Activated CD4-positive, alpha-beta T cell treated with anti-CD3 and anti-CD28 coated beads, Interleukin-2, Interleukin-4, amounts not matched to agents 100 ng/mL and 50 ng/mL, durations not matched to agents 16 hours and 8 hours (primary cell): ENCODE measurements at regions not wholly inside any gene's neighbourhood (a gene's known extent, or its start where the extent isn't known, plus 50 kb on each side); places are given as distances from the start of the nearest gene placed in this dataset.
"Not testable (repeated sequence)": the region's sequence is repeated elsewhere in the genome, so short reads cannot be mapped to it uniquely, and the experiment has no call there.

Experiments used
- DNase-seq: peaks from one replicate; pipeline ENCODE4 v3.0.0-alpha.2; 2020; ENCODE audit warnings: low spot score

DNA sequence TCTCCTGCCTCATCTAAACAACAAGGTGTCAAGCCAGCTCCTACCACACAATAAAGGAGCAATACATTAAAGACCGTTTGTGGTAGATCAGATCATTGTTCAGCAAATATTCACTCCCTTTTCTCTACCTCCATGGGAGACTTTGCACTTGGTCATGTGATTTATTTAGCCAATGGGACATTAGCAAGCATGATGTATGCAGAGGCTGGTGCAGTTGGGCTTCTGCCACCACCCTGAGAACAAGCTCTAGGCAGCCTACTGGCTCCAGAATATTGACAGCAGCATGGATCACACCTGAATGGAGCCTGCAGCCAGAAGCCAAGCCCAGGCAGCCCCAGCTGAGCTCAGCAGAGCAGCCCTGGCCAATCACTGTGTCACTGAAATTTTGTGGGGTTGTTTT lies 99.4 kb upstream of the UBE2E2 start:
- DNase-seq, result no peak

DNA sequence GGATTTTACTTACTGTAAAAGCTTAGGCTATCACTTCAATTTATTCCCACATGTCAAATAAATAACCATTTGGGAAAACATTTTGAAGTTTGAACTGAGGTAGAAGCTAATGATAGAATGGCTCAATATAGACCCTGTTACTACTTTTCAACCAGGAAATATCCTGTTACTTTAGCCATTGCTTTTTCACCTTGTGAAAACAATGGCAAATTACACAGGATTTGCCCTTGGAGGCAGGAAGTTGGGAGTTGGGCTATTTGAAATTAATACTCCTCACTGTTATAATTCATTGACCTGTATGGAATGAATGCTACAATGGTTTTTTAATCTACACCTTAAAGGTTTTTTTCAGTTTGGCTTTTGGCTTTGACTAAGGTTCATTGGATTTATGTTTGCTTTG lies 98.1 kb upstream of the UBE2E2 start:
- DNase-seq, result no peak

DNA sequence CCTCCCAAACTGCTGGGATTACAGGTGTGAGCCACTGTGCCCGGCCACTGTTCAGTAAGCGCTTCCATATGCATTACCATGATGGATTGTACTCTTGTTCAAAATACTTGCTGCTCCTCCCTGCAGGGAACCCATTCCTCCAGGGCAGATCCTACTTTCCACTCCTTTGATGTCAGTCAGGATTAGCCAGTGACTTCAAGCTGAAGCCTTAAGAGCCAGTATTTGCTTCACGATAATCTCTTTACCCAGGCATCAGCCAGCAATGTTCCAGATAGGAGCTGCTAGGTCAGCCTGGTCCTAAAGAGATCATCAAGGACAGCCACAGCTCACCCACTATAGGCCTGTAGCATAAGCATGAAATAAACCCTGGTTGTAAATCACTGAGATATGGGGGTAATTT lies 96.5 kb upstream of the UBE2E2 start:
- DNase-seq, result no peak

DNA sequence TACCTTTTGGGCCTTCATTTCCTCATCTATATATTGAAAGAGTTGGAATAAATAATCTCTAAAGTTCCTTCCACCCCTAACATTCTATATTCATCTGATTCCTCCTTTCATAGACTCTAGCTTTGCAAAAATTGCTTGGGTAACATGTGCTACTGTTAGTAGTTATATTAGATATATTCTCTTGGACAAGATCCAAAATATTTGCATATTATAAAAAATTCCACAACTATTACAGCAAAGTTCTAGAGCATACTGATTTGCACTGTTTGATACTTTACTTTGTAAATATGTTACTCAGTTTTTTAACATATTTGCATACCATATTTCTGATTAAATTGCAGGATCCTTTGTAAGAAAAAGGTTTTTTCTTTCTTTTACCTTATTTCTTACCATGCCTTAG lies 95.9 kb upstream of the UBE2E2 start:
- DNase-seq, result no peak

DNA sequence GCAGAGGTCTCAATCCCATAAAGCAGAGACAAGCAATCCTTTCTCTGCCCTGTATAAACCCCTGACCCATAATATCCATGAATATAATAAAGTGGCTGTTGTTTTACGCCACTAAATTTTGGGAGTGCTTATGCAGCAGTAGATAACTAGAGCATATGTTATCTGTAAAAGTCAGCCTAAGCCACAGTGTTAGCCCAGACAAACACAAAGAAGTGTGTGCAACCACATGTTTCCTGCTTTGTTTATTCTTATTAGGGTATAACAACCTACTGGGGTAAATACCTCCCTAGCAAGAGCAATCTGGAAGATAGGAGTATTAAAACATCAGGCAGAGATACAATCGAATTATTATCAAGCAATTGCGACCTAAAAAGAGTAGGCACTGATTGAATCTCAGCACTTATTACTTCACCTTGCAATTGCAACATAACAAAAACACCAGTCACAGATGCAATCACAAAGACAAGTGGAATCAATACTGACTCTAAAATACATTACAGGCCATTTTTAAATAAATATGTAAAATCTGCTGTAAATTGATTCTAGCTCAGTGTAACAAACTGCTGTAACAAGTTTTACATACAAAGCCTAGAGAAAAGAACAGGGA lies 94.6 kb upstream of the UBE2E2 start:
- no peak for DNase-seq

DNA sequence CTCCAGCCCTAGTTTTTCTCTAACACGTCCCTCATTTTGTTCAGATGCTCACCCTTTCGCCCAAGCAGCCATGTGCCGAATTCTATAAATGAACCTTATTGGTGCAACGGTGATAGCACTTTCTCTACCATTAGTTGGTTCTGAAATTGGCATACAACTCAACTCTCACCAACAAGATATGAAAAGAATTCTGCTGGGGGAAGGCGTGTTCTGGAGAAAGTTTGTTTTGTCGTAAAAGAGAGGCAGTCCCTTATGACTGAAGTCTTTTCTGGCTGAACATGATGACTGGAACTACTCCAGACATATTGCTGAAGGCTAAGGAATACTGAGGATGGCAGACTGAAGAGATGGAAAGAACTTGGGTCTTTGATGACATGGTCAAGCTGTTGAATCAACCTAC lies 91.8 kb upstream of the UBE2E2 start:
- DNase-seq, result no peak

DNA sequence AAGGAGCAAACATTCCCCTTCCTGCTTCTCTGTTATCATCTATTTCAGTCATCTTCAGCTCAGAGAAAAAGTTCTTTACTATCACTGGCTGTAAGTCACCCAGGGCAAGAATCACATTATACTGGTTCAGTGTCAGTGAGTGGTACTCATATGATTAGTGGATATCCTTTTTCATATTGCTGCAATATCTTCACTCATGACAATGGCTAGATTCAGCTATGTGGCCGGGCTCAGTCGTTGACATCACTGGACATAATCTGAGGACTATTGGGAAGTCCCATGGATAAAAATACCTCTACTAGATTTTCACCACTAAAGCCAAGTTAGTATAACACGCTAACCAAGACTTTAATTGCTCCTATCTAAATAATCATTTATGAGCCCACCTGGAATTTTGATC lies 91.3 kb upstream of the UBE2E2 start:
- no peak for DNase-seq

DNA sequence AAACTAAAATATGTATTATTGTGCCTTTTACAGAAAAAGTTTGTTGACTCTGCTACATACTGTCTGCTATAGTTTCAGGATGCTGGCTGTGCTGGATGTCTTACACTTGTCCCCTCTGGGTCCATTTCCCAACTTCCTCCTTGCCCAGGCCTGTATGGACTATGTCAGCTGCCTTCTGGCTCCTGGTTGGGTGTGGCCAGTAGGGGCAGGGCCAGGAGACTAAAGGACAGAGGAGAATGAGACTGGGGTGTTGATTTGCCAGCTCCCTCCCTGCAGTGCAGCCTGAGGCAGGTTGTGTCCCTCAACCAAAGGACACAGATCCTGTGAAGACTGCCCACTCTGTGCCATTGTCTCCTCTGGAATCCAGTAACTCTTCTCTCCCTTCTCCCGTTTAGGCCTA lies 90.6 kb upstream of the UBE2E2 start:
- DNase-seq, result no peak

DNA sequence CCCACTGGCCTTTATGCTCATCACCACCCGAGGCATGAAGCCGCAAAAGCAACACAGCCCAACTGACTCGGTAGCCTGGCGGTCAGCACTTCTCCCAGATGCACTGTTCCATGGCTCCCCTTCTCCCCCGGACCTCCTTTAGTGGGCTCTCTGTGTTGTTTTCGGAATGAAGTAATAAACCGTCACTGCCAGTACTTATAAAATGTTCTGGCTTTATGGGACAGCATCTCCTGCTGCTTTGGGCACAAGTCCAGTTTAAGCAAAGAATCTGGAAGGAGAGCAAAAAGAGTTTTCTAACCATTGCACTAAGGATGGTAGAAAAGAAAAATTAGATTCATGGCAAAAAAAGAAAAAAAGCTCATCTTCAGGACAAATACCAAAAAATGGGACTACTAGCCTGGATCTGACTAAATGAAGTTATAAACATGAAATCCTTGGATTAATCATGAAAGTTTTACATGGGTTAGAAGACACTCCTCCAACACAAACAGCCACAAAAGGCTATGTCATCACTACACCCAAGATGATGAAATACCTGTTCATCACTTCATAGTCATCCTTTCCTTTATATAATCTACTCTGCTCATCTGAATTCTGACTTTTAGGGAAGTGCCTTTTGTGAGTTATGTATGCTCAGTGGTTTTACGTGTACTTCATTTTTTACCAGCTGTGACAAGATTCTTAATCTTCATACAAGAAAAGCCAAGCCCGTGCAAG lies 89.5 kb upstream of the UBE2E2 start:
- no peak for DNase-seq

DNA sequence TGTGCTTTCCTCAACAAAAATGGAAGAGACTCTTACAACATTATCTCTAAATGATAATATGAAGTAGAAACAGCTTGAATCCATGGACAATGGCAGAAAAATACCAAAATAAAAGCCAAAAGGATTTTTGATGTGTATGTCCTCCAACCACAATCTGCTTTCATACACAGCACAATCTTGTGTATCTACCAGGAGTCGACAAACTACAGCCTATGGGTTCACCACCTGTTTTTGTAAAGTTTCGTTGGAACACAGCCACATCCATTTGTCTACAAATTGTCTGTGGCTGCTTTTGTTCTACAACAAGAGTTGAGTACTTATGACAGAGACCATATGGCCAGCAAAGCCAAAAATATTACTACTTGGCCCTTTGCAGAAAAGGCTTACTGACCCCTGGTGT lies 88.7 kb upstream of the UBE2E2 start:
- DNase-seq, result no peak

DNA sequence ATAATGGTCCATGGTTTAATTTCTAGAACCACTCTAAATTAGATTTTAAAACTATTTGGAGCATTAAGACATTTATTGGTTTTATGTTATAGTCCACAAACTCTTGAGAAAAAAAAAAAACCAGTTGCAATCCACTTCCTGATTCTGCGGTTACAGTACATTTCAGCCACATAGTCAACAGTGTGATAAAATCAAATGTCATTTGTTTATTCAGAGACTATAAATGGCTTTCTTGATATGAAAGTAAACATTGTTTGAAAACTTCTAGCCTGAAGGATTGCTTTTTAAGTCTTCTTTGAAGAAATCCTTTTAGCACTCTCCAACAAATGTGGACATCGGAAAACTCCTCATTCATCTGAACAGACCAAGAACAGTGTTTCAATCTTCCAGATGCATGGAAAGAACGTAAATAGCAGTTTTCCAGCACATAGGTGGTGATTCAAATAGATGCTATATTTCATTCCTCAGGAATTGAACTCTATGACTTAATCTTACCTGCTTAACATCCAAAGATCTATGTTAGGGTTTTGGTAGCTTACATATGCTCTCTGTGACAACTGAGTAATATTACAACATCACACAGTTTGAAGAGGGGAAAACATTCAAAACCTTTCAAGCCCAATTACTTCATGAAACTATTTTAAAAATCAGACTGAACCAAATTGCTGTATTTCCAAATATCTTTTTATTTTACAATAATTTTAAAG lies 87.8 kb upstream of the UBE2E2 start:
- no peak for DNase-seq

DNA sequence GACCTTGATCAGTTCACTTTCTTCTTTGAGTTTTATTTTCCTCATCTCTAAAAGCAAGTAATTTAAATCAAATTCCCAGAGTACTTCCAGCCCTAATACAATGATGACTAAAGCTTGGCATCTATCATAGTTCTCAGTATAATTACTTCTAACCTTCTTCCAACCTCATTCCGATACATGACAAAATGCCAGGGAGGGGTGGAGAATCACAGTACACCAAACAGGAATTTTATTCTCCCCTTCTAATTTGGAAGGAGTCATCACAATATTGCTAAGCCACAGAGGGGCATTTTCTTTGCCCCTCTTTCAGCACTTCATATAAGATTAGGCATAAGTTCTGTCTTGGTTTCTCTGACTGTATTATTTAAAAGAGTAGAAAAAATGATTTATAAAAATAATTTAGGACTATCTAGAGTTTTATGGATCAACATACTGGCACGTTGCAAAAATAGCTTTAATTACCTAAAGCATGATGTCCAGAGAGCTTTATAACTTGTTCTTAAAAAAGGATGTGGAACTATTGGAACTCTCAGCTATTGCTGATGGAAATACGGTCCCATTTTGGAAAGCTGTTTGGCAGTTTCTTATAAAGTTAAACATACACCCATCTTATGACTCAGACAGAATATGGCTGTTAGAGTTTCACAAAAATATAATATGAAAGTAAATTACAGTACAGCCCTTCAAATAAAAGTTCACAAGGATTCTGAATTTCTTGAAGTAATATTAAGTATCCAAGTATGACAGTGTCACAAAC lies 86.9 kb upstream of the UBE2E2 start:
- no peak for DNase-seq

DNA sequence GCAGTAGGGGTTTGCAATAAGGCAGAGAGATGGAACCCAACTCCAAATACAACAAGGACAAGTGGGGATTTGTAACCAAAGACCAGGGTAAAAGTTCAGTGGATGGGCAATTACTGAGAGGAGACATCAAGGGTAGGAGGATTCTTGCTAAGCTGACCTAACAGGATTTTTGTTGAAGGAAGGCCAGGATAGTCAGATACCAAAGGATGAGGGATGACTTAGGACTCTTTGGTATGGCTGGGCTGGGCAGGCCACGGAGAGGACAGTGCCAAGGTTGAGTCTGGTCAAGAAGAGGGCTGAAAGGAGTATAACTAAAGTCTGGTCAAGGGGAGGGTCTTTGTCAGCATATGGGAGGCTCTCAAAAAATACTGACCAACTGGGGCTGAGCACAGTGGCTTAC lies 85.3 kb upstream of the UBE2E2 start:
- no peak for DNase-seq

DNA sequence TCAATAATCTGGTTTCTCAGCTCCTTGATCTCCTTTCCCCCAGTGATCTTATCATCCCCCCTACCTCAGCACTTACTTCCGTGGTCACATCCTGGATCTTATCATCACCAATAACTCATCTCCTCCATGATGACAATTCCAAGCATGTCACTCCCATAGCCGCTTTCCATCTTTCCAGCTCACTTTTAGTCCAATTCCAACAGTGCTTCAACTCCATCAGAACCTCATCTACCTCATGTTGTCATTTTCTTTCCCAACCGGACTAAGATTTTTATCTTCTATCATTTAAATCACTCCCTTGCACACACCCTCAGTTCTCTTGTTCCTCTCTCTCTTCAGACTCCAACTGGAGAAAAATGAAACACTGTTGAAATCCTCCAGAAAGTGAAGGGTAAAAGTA lies 75.9 kb upstream of the UBE2E2 start:
- no peak for DNase-seq

DNA sequence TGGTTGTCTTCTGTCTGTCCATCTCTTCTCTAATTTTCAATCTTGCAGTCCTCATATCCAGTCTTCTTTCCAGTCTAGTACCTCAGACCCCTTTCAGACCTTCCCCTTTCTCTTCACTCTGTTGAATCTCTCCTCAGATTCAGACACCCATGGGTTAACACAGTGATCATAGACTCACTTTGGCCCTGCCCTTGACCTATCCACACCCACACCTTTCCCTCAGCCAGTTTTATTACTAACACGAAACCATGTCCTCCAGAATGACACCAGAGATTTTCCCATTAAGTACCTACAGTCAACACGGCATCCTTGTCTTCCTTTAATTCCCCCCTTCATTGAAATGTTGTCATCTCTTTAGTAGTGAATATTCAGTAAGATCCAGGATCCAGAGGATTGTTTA lies 74.5 kb upstream of the UBE2E2 start:
- DNase-seq, result no peak

DNA sequence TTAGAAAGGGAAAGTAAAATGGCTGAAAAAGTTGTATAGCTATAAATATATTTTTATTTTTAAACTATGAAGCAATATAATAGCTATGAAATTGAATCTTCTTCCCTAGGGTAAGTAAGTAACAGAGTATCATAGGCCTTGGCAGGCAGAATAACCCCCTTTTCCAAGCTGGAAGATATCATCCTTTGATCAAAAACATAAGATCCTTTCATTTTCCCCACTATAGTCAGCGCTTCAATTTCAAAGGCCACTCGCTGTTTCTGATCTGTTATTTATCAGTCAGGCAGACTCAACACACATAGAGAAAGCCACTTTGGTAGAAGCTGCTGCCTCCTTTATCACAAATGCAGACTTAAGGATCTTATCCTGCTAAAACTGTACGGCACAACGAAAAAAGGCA lies 74.0 kb upstream of the UBE2E2 start:
- no peak for DNase-seq

DNA sequence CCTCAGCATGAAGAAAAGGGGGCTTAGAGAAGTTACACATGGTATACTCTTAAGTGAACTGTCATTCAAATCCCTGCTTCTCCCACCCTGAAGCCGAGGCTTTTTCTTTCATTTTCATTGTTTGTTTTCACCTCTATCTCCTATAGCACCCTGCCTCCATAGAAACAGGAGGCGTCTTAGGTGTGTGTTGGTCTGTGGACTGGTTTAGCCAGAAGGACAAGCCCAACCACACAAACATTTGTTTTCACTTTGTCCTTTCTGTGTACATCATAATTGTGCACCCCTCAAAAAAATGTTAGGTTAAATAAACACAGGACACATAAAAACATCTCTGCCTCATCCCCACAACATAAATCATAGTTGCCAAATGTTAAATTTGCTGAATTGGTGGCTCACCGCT lies 73.3 kb upstream of the UBE2E2 start:
- DNase-seq, result no peak

DNA sequence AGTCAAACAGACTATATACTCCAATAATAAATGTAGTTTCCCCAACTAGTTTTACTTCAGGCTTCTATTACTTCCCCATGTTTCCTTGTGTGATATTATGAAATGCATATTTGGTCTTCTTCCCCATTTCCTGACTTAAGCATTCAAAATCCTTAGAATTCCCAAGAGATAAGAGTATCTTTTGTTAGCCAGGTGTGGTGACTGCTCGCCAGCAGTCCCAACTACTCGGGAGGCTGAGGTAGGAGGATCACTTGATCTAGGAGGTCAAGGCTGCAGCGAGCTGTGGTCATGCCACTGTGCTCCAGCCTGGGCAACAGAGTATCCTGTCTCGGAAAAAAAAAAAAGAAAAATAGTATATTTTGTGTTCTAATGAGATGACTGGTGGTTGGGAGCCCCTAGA lies 72.7 kb upstream of the UBE2E2 start:
- DNase-seq, result no peak

DNA sequence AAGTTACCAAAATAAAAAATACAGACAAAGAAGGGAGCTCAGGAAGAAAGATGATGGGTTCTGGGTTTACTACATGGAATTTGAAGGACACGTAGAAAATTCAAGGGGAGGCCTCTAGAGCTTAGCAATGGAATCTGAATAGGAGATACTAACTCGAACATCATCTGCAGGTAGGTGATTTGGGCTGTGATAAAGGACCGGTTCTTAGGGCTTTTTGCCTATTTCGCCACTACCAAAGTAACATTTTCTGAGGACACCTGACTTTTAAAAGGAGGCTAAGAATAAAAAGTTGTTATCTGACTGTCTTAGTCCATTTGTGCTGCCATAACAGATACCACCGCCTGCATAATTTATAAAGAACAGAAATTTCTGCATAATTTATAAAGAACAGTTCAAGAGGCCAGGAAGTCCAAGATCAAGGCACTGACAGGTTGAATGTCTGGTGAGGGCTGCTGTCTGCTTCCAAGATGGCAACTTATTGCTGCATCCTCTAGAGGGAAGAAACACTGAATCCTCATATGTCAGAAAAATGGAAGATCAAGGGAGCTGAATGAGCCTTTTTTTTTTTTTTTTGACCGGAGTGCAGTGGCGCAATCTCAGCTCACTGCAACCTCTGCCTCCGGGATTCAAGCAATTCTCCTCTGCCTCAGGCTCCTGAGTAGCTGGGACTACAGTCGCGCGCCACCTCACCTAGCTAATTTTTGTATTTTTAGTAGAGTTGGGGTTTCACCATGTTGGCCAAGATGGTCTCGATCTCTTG lies 67.9 kb upstream of the UBE2E2 start:
- no peak for DNase-seq

DNA sequence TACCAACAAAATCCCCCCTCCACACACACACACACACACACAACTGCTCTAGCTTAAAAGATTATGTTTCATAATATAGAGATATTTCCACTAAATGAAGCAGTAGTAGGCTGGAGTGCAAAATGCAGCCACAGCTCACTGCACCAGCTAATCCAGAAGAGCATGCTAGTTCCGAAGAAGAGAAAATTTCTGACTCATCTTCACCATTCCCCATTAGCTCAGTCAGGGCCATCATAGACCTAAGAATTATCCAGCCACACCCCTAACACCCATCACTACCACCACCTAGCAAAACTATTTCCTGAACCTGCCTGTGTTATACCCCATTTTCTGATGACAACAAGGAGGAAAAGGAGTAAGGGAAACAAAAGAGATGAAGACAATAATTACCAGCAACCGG lies 67.1 kb upstream of the UBE2E2 start:
- no peak for DNase-seq

DNA sequence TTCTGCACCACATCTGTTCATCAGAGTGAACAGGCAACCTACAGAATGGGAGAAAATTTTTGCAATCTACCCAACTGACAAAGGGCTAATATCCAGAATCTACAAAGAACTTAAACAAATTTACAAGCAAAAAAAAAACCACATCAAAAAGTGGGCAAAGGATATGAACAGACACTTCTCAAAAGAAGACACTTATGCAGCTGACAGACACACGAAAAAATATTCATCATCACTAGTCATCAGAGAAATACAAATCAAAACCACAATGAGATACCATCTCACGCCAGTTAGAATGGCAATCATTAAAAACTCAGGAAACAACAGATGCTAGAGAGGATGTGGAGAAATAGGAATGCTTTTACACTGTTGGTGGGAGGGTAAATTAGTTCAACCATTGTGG lies 59.1 kb upstream of the UBE2E2 start:
- not testable (repeated sequence) for DNase-seq

DNA sequence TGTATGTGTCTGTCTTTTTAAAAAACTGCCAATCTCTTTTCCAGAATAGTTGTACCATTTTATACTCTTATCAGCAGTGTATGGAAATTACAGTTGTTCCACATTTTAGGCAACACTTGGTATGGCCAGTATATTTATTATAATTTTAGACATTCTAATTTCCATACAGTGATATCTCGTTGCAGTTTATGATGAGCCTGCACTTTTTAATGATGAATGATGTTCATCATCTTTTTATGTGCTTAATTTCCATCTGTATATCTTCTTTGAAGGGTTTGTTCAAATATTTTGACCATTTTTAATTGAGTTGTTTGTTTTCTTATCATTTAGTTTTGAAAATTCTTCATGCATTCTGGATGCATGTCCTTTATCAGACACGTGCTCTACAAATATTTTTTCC lies 57.0 kb upstream of the UBE2E2 start:
- DNase-seq, result no peak
